DMS 273 (cell line): ENCODE measurements at regions not wholly inside any gene's neighbourhood (a gene's known extent, or its start where the extent isn't known, plus 50 kb on each side); places are given as distances from the start of the nearest gene placed in this dataset.
A peak's percentile ranks its signal among the peaks of the same experiment; 100 is the strongest.

Experiments used
- DNase-seq: peaks from one replicate; lab custom pipeline; 2025; ENCODE audit not compliant: unreplicated experiment; lab: John Stamatoyannopoulos, UW

GRCh38 chr22:22345781-22346180, 101.2 kb downstream of the VPREB1 start:
- no peak for DNase-seq

GRCh38 chr22:22346401-22347107, 102.0 kb downstream of the VPREB1 start:
- DNase-seq, result no peak

GRCh38 chr22:22348127-22348814, 103.7 kb downstream of the VPREB1 start:
- DNase-seq, result no peak

GRCh38 chr22:22348815-22349454, 104.3 kb downstream of the VPREB1 start:
- no peak for DNase-seq

GRCh38 chr22:22349455-22349836, 104.9 kb downstream of the VPREB1 start:
- DNase-seq, result no peak

- no peak for DNase-seq
Observed at GRCh38 chr22:22351366-22351765, 106.8 kb downstream of the VPREB1 start.

GRCh38 chr22:22352371-22352999, 107.9 kb downstream of the VPREB1 start:
- no peak for DNase-seq

DNA sequence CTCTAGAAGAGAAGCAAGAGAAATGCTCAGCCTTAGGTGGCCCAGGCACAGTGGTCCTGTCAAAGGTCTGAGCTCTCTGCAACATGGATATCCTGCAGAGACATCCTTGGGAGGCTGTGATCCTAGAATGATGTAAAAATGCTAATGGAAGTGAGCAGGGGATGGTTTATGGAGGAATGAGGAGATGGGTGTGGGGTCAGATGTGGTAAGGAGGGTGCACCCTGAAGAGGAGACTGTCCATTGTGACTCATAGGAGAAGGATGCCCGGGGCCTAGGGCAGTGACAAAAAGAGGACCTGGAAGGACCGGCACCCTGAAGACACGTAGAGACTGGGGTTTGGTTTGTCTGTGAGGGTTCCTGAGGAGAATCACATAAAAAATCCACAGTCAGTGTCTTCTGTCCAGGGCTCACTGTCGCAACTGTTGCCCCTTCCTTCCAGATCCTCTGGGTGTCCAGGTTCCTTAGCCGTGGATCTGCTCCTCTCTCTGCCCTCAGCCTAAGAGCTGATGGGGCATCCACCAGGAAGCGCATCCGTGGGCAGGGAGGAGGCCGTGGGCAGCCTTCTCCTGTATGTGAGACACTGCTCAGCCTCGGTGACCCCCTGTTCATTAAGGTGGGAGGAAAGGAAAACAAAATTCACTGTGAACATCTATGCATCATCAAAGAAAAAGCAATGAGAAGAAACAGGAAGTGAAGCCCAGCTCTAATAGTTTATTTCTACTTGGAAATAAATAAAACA, 110.7 kb downstream of the VPREB1 start:
- no peak for DNase-seq

GRCh38 chr22:22357024-22357883, 112.7 kb downstream of the VPREB1 start:
- peak; percentile 80 for DNase-seq

- DNase-seq, result no peak
Observed at GRCh38 chr22:22358152-22358551, 113.6 kb downstream of the VPREB1 start.

GRCh38 chr22:22358686-22359085, 114.1 kb downstream of the VPREB1 start:
- DNase-seq, result no peak

DNA sequence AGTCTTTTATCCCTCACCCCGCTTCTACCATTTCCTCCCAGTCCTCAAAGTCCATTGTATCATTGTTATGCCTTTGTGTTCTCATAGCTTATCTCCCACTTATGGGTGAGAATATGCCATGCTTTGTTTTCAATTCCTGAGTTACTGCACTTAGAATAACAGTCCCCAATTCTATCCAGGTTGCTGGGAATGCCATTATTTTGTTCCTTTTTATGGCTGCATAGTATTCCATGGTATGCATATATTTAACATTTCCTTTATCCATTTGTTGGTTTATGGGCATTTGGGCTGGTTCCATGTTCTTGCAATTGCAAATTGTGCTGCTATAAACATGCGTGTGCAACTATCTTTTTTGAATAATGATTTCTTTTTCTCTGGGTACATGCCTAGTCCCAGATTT, 114.9 kb downstream of the VPREB1 start:
- DNase-seq, result no peak

DNA sequence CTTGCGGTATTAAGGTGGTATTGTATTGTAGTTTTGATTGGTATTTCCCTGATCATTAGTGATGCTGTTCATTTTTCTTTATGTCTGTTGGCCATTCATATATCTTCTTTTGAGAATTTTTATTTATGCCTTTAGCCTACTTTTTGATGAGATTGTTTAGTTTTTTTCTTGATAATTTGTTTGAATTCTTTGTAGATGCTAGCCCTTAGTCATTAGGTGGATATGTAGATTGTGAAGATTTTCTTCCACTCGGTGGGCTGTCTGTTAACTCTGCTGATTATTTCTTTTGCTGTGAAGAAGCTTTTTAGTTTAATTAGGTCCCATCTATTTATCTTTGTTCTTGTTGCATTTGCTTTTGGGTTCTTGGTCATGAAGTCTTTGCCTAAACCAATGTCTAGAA, 115.4 kb downstream of the VPREB1 start:
- no peak for DNase-seq

GRCh38 chr22:22362311-22362710, 117.7 kb downstream of the VPREB1 start:
- no peak for DNase-seq

- DNase-seq, result no peak
Observed at GRCh38 chr22:22362936-22363335, 118.3 kb downstream of the VPREB1 start.

DNA sequence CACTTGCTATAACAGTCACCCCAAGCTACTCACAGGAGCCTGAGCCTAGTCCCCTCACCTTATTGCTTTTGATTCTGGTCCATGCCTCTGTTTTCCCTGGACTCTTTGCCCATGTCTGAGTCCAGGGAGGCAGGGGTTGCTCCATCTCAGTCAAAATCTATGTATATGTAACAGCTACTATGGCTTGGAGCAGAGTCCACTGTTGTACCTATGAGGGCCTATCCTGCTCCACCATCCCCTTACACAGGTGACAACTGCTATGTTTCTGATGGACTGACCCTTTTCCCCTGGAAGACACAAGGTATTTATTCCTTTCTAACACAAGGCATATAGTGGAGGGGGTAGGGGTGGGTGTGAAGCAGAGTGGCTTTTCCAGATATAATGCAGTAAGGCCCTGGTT, 119.6 kb downstream of the VPREB1 start:
- no peak for DNase-seq

GRCh38 chr22:22366537-22366936, 122.0 kb downstream of the VPREB1 start:
- no peak for DNase-seq

DNA sequence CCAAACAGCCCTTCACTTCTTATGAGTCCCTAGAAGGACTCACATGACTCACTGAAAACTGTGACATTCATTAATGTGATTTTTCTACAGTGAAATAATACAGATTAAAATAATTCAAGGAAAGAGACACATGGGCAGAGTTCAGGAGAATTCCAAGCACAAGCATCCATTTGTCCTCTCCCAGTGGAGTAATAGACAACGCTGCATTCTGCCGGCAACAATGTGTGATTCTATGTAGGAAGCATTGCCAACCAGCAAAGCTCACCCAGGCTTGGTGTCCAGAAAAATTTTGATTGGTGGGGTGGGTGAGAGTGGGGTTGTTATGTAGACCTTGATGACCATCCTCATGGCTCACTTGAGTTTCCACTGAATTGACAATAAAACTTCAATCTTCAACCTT, 123.9 kb downstream of the VPREB1 start:
- no peak for DNase-seq

GRCh38 chr22:22369219-22369963, 124.8 kb downstream of the VPREB1 start:
- peak; percentile 45 for DNase-seq

DNA sequence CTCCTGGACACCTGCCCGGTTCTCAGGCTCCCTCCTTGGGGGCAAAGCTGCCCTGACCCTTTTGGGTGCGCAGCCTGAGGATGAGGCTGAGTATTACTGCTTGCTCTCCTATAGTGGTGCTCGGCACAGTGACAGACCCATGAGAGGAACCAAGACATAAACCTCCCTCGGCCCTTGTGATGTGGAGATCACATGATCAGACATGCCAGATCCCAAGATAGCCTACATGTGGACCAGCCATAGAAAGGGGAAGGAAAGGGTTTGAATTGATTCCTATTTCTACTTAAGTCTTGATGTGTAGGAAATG, 125.3 kb downstream of the VPREB1 start:
- DNase-seq, result no peak
